IMR-90 (cell line): ENCODE measurements at regions not wholly inside any gene's neighbourhood (a gene's known extent, or its start where the extent isn't known, plus 50 kb on each side); places are given as distances from the start of the nearest gene placed in this dataset.

Source experiments
- ATAC-seq: fragments of 200-7000 bp; cut with Tn5 transposase; 2 replicates; pipeline ENCODE4 v1.9.1; 2020; ENCODE audit warnings: low read depth, mild to moderate bottlenecking, moderate library complexity
- BruUV-seq: library from RNA; stranded (reverse); fragments of 400-500 nt; replicated peaks from 2 replicates; lab custom pipeline; 2021; lab: Mats Ljungman, UMichigan
- CTCF ChIA-PET: fragments of 300-600 bp; formaldehyde crosslinking; extraction: SDS; loops from one replicate; lab custom pipeline; 2021; ENCODE audit warnings: antibody characterized with exemption; lab: Yijun Ruan, JAX
- POLR2A ChIA-PET: fragments of 300-600 bp; sonication (Branson Sonifier 250); formaldehyde crosslinking; loops from one replicate; lab custom pipeline; 2022; ENCODE audit warnings: antibody characterized with exemption; ENCODE audit not compliant: unreplicated experiment; lab: Charles Lee
- DNase-seq: peaks from one replicate; pipeline ENCODE4 v3.0.0; 2013
- H2AFZ ChIP-seq: replicated peaks from 2 replicates; pipeline ENCODE3; 2013; ENCODE audit warnings: low read length, mild to moderate bottlenecking; ENCODE audit not compliant: poor library complexity
- H2AK5ac ChIP-seq: 2 replicates; pipeline ENCODE4 v1.6.1; 2013; ENCODE audit warnings: low read depth, low read length, inconsistent platforms
- H2AK9ac ChIP-seq: replicated peaks from 2 replicates; pipeline ENCODE3; 2013; ENCODE audit warnings: mild to moderate bottlenecking, low read depth, low read length, moderate library complexity; ENCODE audit not compliant: poor library complexity
- H2BK120ac ChIP-seq: 2 replicates; pipeline ENCODE4 v1.6.1; 2013; ENCODE audit warnings: low read depth, low read length, inconsistent platforms
- H2BK15ac ChIP-seq: 3 replicates; pipeline ENCODE4 v1.6.1; 2013; ENCODE audit warnings: low read depth, low read length, inconsistent platforms
- H2BK20ac ChIP-seq: 2 replicates; pipeline ENCODE4 v1.6.1; 2013; ENCODE audit warnings: low read depth, mild to moderate bottlenecking, inconsistent platforms, low read length, moderate library complexity
- H2BK5ac ChIP-seq: 2 replicates; pipeline ENCODE4 v1.6.1; 2013; ENCODE audit warnings: mild to moderate bottlenecking, low read depth, low read length, inconsistent platforms; ENCODE audit not compliant: poor library complexity, severe bottlenecking
- H3K14ac ChIP-seq: replicated peaks from 2 replicates; pipeline ENCODE4 v1.6.1; 2013; ENCODE audit warnings: low read depth, low read length, inconsistent platforms
- H3K18ac ChIP-seq: 2 replicates; pipeline ENCODE4 v1.6.1; 2013; ENCODE audit warnings: low read depth, low read length, control low read depth
- H3K23ac ChIP-seq: 2 replicates; pipeline ENCODE4 v1.6.1; 2013; ENCODE audit warnings: low read depth, low read length, inconsistent platforms
- H3K27ac ChIP-seq: 2 replicates; pipeline ENCODE4 v1.5.1; 2013; ENCODE audit warnings: mild to moderate bottlenecking, control low read depth, low read length; ENCODE audit not compliant: insufficient read depth
- H3K27me3 ChIP-seq: 2 replicates; pipeline ENCODE4 v1.6.1; 2013; ENCODE audit warnings: low read length; ENCODE audit not compliant: control insufficient read depth, insufficient read depth
- H3K36me3 ChIP-seq: 2 replicates; pipeline ENCODE4 v1.6.1; 2013; ENCODE audit warnings: low read length, mixed read lengths; ENCODE audit not compliant: control insufficient read depth, insufficient read depth
- H3K4ac ChIP-seq: 2 replicates; pipeline ENCODE4 v1.6.1; 2013; ENCODE audit warnings: low read depth, low read length, inconsistent platforms
- H3K4me1 ChIP-seq: 2 replicates; pipeline ENCODE4 v1.6.1; 2013; ENCODE audit warnings: low read length, mixed read lengths; ENCODE audit not compliant: control insufficient read depth, insufficient read depth
- H3K4me2 ChIP-seq: 2 replicates; pipeline ENCODE4 v1.6.1; 2013; ENCODE audit warnings: low read depth, mild to moderate bottlenecking, control low read depth, low read length, moderate library complexity
- H3K4me3 ChIP-seq: 2 replicates; pipeline ENCODE4 v1.5.1; 2013; ENCODE audit warnings: low read depth, mild to moderate bottlenecking, control low read depth, low read length, moderate library complexity; ENCODE audit not compliant: insufficient read depth
- H3K56ac ChIP-seq: 2 replicates; pipeline ENCODE4 v1.6.1; 2013; ENCODE audit warnings: low read length, inconsistent platforms; ENCODE audit not compliant: insufficient read depth; ENCODE audit errors: extremely low read depth
- H3K79me1 ChIP-seq, 2 experiments: 2 replicates each; pipeline ENCODE4 v1.6.1; 2013; ENCODE audit warnings: low read length in 2 of 2, inconsistent platforms in 1 of 2, low read depth in 1 of 2
- H3K9ac ChIP-seq: 2 replicates; pipeline ENCODE4 v1.6.1; 2013; ENCODE audit warnings: low read depth, low read length, control low read depth
- H3K9me1 ChIP-seq: 2 replicates; pipeline ENCODE4 v1.6.1; 2013; ENCODE audit warnings: low read length, inconsistent platforms; ENCODE audit not compliant: insufficient read depth
- H3K9me3 ChIP-seq: 2 replicates; pipeline ENCODE4 v1.6.1; 2013; ENCODE audit warnings: low read length; ENCODE audit not compliant: control insufficient read depth, insufficient read depth
- H4K20me1 ChIP-seq: 2 replicates; pipeline ENCODE4 v1.6.1; 2013; ENCODE audit warnings: low read length, inconsistent platforms; ENCODE audit not compliant: insufficient read depth
- H4K5ac ChIP-seq: 2 replicates; pipeline ENCODE4 v1.6.1; 2013; ENCODE audit warnings: mild to moderate bottlenecking, low read depth, low read length, control low read depth
- H4K8ac ChIP-seq, 2 experiments: 2 replicates each; pipeline ENCODE4 v1.6.1; 2013; ENCODE audit warnings: low read depth in 2 of 2, low read length in 2 of 2, control low read depth in 1 of 2, inconsistent platforms in 1 of 2
- H4K91ac ChIP-seq: 2 replicates; pipeline ENCODE4 v1.6.1; 2013; ENCODE audit warnings: low read depth, low read length, inconsistent platforms; ENCODE audit not compliant: insufficient read depth
- BHLHE40 ChIP-seq: fragments of 150-350 bp; IDR thresholded peaks from 2 replicates; pipeline ENCODE4 v1.6.1; 2016; ENCODE audit warnings: mild to moderate bottlenecking, low read depth, low read length
- CEBPB ChIP-seq: IDR thresholded peaks from 2 replicates; pipeline ENCODE4 v1.6.1; 2012; ENCODE audit warnings: low read depth, low read length, improper control_type of control experiment
- CTCF ChIP-seq: conservative IDR thresholded peaks from 2 replicates; pipeline ENCODE4 v1.5.1; 2012; ENCODE audit warnings: mild to moderate bottlenecking, low read depth, low read length, improper control_type of control experiment
- ELK1 ChIP-seq: fragments of 150-350 bp; IDR thresholded peaks from 2 replicates; pipeline ENCODE4 v1.6.1; 2016; ENCODE audit warnings: low read depth, mild to moderate bottlenecking, low read length, moderate library complexity, borderline replicate concordance
- FOS ChIP-seq: fragments of 150-350 bp; IDR thresholded peaks from 2 replicates; pipeline ENCODE4 v1.6.1; 2016; ENCODE audit warnings: low read depth, low read length
- MAFK ChIP-seq: IDR thresholded peaks from 2 replicates; pipeline ENCODE4 v1.6.1; 2012; ENCODE audit warnings: low read depth, low read length, improper control_type of control experiment
- MAZ ChIP-seq: IDR thresholded peaks from 2 replicates; pipeline ENCODE4 v1.6.1; 2012; ENCODE audit warnings: low read depth, mild to moderate bottlenecking, low read length, improper control_type of control experiment, moderate library complexity, borderline replicate concordance
- MXI1 ChIP-seq: IDR thresholded peaks from 2 replicates; pipeline ENCODE4 v1.6.1; 2012; ENCODE audit warnings: low read depth, mild to moderate bottlenecking, low read length, moderate library complexity, borderline replicate concordance
- NFE2L2 ChIP-seq: fragments of 150-350 bp; IDR thresholded peaks from 2 replicates; pipeline ENCODE4 v1.6.1; 2016; ENCODE audit warnings: low read depth, mild to moderate bottlenecking, low read length
- POLR2A ChIP-seq: IDR thresholded peaks from 2 replicates; pipeline ENCODE4 v1.6.1; 2012; ENCODE audit warnings: mild to moderate bottlenecking, low read depth, low read length
- RAD21 ChIP-seq: IDR thresholded peaks from 2 replicates; pipeline ENCODE4 v1.6.1; 2012; ENCODE audit warnings: low read length, improper control_type of control experiment
- RCOR1 ChIP-seq: IDR thresholded peaks from 2 replicates; pipeline ENCODE4 v1.6.1; 2012; ENCODE audit warnings: mild to moderate bottlenecking, low read length, improper control_type of control experiment; ENCODE audit not compliant: insufficient replicate concordance
- RFX5 ChIP-seq: IDR thresholded peaks from 2 replicates; pipeline ENCODE4 v1.8.0; 2012; ENCODE audit warnings: low read depth, mild to moderate bottlenecking, low read length, moderate library complexity
- SMC3 ChIP-seq: fragments of 150-350 bp; IDR thresholded peaks from 2 replicates; pipeline ENCODE4 v1.6.1; 2016; ENCODE audit warnings: low read depth, mild to moderate bottlenecking, antibody characterized with exemption, low read length, moderate library complexity
- USF2 ChIP-seq: fragments of 150-350 bp; IDR thresholded peaks from 2 replicates; pipeline ENCODE4 v1.6.1; 2017; ENCODE audit warnings: mild to moderate bottlenecking, antibody characterized with exemption, low read length, low read depth
- WGBS, 2 experiments: methylation state at CpG; one replicate each; pipeline versions ENCODE4 v1.1.5 to v1.1.7; 2013; ENCODE audit warnings: missing lambda C conversion rate in 2 of 2; ENCODE audit not compliant: insufficient read length in 1 of 2; ENCODE audit errors: extremely low coverage in 2 of 2; 5-methylcytosine and 5-hydroxymethylcytosine counted together
- dilution Hi-C: fragments of 300-500 bp; cut with HindIII; formaldehyde crosslinking; loops from one replicate; pipeline ENCODE4 v1.14.3; 2018; ENCODE audit warnings: low sequenced_read_pairs; ENCODE audit not compliant: unreplicated experiment
- in situ Hi-C: fragments of 300-500 bp; cut with MboI; formaldehyde crosslinking; loops from 3 replicates; pipeline ENCODE4 v1.14.3; 2019; ENCODE audit warnings: low sequenced_read_pairs, inconsistent platforms, mixed read lengths
- intact Hi-C: fragments of 100-400 bp; cut with micrococcal nuclease; formaldehyde crosslinking; loops from 2 replicates; pipeline ENCODE4 v1.10.0; 2022

- H3K36me3 ChIP-seq = no peaks in the 10 kb centered on the region
- no peak overlapping the region for H3K9ac ChIP-seq
- dilution Hi-C loops = no loop called here
- H3K79me1 ChIP-seq = no peaks in the 10 kb centered on the region
- no peak overlapping the region for H4K91ac ChIP-seq
- no peak overlapping the region for H2BK120ac ChIP-seq
- no peak overlapping the region for H2BK20ac ChIP-seq
- H2AFZ ChIP-seq = no peak overlapping the region
- H3K27ac ChIP-seq = no peak overlapping the region
- no peak overlapping the region for H3K4me3 ChIP-seq
- H2AK5ac ChIP-seq = no peak overlapping the region
- H3K4ac ChIP-seq = no peak overlapping the region
- no peak overlapping the region for H2BK15ac ChIP-seq
- H3K23ac ChIP-seq = no peak overlapping the region
- no peak overlapping the region for H4K5ac ChIP-seq
- WGBS, 2 experiments = 33% methylated on average over 3 of the region's 4 CpGs; no CpG with 5 or more reads in 1 of the 2 experiments
- no peak overlapping the region for H3K56ac ChIP-seq
- no peak for TF ChIP-seq ELK1
- TF ChIP-seq RCOR1 = no peak
- no peak for TF ChIP-seq FOS
- no peak for TF ChIP-seq RFX5
- TF ChIP-seq POLR2A = no peak
- no peak for TF ChIP-seq SMC3
- TF ChIP-seq MXI1 = no peak
- no peak for TF ChIP-seq MAFK
- no peak for TF ChIP-seq CTCF
- no peak for TF ChIP-seq NFE2L2
- TF ChIP-seq CEBPB = no peak
- no peak for TF ChIP-seq USF2
- no peak for TF ChIP-seq RAD21
- TF ChIP-seq BHLHE40 = no peak
- no peak for TF ChIP-seq MAZ
- H4K8ac ChIP-seq = no peak overlapping the region
- ChIA-PET CTCF (interaction anchor here (0.7 kb wide), 1 partner anchor 74 kb away, joined by 3 read pairs; no protein-coding TSS in a partner anchor), POLR2A (no interaction called here)
- H3K9me3 ChIP-seq = no peaks in the 10 kb centered on the region
- no peak overlapping the region for H3K4me2 ChIP-seq
- DNase-seq = no peak
- no peaks in the 10 kb centered on the region for H3K4me1 ChIP-seq
- no TSS peak for BruUV-seq
- intact Hi-C loops = no loop called here
- no peak overlapping the region for H2BK5ac ChIP-seq
- peaks cover 10% of the 10 kb centered on the region for H3K27me3 ChIP-seq
- ATAC-seq = no peak
- no peaks in the 10 kb centered on the region for H3K9me1 ChIP-seq
- H3K18ac ChIP-seq = no peak overlapping the region
- H4K20me1 ChIP-seq = no peaks in the 10 kb centered on the region
- in situ Hi-C loops = no loop called here
- H2AK9ac ChIP-seq = no peak overlapping the region
- H3K14ac ChIP-seq = no peak overlapping the region
Observed at GRCh38 chrX:42189576-42189975, 266.2 kb upstream of the CASK start.
